Epithelial cell of esophagus (primary cell): ENCODE measurements at regions not wholly inside any gene's neighbourhood (a gene's known extent, or its start where the extent isn't known, plus 50 kb on each side); places are given as distances from the start of the nearest gene placed in this dataset.

ENCODE experiments used
- DNase-seq: peaks from one replicate; pipeline ENCODE4 v3.0.0; 2010; ENCODE audit warnings: low read depth
- H3K4me3 ChIP-seq: 2 replicates; pipeline ENCODE4 v1.5.1; 2011; ENCODE audit warnings: mild to moderate bottlenecking, low read length, control low read depth
- TF ChIP-seq, protein P1 (sequence below): IDR thresholded peaks from 2 replicates; pipeline ENCODE4 v1.5.1; 2011; ENCODE audit warnings: low read depth, mild to moderate bottlenecking, low read length, control low read depth, inconsistent platforms; ENCODE audit not compliant: insufficient read depth; ENCODE audit errors: missing control alignments

DNA sequence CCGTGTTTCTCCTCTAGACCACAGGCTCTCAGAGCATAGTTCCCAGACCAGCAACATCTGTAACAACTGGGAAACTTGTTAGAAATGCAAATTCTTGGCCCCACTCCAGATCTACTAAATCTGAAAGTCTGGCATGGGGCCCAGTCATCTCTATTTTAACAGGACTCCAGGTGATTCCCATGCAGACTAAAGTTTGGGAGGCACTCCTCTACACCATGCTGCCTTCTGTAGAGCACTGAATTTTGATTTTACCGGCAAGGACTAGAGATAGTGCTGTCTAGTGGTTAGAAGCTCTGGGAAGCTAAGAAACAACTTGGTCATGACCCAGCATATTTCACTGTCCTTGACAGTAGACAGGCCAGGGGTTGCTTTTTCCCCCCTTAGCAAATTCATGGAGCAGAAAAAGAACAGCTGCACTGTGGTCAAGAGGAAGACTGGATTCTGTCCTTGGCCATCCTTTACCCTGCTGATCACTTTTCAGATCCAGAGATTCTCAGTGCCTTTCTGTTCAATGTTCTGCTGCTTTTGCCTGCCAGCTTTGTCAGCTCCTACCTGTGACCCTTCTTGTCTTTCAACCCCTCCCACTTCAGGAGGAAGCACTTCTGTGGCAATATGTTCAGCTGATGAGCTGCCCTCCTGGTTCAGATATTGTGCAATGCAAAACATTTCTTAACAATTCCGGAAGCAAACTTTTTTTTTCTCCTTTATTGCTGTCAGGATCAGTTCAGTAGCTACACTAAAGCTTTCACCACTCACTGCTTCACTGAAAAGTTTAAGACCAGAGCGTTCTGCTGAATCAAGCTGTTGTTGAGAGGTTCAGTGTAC, 133.8 kb upstream of the NUDT4 start:
- TF ChIP-seq, protein P1, sequence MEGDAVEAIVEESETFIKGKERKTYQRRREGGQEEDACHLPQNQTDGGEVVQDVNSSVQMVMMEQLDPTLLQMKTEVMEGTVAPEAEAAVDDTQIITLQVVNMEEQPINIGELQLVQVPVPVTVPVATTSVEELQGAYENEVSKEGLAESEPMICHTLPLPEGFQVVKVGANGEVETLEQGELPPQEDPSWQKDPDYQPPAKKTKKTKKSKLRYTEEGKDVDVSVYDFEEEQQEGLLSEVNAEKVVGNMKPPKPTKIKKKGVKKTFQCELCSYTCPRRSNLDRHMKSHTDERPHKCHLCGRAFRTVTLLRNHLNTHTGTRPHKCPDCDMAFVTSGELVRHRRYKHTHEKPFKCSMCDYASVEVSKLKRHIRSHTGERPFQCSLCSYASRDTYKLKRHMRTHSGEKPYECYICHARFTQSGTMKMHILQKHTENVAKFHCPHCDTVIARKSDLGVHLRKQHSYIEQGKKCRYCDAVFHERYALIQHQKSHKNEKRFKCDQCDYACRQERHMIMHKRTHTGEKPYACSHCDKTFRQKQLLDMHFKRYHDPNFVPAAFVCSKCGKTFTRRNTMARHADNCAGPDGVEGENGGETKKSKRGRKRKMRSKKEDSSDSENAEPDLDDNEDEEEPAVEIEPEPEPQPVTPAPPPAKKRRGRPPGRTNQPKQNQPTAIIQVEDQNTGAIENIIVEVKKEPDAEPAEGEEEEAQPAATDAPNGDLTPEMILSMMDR, result no peak
- peak; percentile 94 for DNase-seq
- H3K4me3 ChIP-seq, result no peak overlapping the region

DNA sequence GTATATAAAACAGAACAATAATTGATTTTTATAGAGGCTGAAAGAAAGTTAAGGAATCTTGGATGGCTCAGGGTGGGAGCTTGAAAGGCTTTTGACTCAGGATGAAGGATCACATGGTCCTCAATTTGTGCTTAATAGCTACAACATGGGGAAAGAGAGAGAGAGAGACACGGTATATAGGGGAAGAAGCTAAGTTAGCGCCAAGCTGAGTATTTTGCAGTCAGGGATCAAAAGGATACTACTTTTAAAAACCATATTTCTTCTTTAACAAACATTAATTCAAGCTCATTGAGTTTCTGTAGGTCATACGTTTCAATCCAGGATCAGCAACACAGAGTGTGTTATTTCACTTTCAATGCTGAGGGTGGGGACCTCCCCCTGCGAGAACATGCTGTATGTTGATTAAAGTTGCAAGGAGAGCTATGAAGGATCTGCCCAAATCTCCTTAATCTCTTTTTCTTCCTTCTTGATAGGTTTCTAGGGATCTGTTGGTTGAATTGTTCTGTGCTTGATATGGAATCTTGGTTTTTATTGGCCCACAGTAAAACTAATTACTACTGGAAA, 133.1 kb upstream of the NUDT4 start:
- no peak for DNase-seq
- H3K4me3 ChIP-seq, result no peak overlapping the region
- TF ChIP-seq, protein P1, result no peak

DNA sequence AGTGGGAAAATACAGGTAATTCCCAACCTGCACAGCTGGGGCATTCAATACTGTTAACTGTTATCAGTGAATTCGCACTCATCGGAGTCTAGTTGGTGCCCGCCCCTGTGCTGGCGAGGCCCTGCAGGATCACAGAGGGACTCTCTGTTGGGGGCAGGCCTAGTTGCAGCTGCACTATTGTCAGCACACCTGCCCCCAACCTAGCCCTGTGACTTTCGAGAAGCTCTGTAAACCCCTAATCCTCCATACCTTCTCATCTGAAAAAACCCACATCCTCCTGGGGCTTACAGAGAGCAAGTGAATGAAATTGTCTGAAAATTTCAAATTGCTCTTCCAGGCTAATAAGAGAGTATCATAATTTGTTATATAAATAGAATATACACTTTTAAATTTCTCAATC, 132.2 kb upstream of the NUDT4 start:
- no peak overlapping the region for H3K4me3 ChIP-seq
- no peak for DNase-seq
- TF ChIP-seq, protein P1, result no peak

DNA sequence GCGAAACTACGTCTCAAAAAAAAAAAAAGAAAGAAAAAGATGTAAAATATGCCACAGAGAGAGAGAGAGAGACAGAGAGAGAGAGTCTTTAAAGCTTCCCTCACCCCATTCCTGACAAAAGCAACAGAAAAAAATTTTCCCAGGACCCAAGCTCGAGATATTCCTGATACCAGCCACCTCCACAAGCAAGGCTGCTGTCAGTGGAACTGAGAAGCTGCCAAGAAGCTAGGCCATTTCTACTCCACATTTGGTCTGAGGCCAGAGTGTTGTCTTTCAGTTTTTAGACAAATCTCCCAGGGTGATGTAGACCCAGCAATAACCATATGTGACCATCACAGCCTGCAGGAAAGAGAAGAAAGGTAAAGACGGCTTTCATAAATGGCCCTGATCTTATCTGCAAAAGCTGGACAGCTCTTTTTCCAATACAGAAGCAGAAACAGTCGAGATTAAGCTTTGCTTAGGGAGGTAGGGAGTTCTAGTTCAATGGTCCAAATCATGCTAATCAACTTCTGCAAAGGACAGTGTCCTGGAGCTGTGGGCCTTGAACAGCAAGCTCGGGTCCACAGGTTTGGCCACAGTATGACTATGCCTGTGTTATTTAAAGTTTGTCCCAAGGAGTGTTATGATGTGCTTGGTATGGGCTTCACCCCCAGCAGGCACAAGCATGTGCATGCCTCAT, 130.3 kb upstream of the NUDT4 start:
- H3K4me3 ChIP-seq, result no peak overlapping the region
- DNase-seq, result no peak
- TF ChIP-seq, protein P1, result no peak

DNA sequence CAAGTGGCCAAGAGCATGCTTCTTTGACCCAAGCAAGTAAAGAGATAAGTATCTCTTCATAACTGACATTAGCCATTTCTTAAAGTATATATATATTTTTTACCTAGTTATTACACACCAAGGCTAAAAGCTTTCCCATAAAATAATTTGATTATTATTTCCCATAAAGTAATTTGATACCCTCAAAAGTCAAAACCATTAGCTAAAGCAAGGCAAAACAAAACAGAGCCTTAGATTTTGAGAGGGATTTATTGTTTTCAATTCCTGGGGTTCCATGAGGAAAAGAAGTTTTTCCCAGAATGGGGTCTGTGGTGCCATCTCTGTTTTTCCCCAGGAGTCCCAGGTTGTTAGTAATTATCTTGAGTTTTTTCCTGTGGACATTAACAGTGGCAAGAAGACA, 125.5 kb upstream of the NUDT4 start:
- DNase-seq, result no peak
- TF ChIP-seq, protein P1, result no peak
- no peak overlapping the region for H3K4me3 ChIP-seq

DNA sequence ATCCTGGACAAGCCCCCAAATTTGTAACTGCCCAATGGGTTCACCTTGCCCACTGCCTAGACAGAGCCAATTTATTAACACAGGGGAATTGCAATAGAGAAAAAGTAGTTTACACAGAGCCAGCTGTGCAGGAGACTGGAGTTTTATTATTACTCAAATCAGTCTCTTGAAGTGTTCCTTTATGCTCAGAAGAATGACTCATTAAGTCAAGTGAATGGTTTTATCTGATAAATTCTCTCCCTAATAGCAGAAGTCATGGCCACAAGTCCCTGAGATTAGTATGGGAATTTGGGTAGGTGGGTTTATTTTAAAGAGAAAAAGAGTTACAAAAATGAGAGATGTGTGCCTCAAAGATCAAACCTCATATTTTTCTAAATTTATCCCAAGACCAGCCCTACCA, 122.8 kb upstream of the NUDT4 start:
- TF ChIP-seq, protein P1, result no peak
- DNase-seq, result no peak
- no peak overlapping the region for H3K4me3 ChIP-seq
